ENCODE measurements at regions not wholly inside any gene's neighbourhood (a gene's known extent, or its start where the extent isn't known, plus 50 kb on each side); places are given as distances from the start of the nearest gene placed in this dataset.

GRCh38 chr4:27187786-27188185, 327.1 kb downstream of the STIM2 start:
- no peak for DNase-seq

- no peak for DNase-seq
Measured at GRCh38 chr4:27189683-27190082, 329.0 kb downstream of the STIM2 start.

DNA sequence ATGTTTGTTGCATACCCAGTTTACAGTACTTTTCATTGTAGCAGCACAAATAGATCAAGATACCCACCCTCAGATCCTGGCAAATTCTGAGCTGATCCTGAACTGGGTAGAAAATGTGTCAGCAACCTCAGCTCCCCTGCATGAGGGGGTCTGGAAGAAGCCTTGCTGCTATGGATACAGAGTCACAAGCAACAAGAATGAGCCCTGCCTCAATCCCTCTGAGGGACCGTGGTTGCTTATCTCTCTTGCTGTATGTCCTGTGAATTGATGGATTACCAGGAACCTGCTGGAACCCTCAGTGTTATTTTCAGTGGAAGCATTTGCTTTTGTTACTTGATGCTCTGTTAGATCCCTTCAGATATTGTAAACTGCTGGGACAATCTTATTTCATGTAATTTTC, 331.0 kb downstream of the STIM2 start:
- no peak for DNase-seq

DNA sequence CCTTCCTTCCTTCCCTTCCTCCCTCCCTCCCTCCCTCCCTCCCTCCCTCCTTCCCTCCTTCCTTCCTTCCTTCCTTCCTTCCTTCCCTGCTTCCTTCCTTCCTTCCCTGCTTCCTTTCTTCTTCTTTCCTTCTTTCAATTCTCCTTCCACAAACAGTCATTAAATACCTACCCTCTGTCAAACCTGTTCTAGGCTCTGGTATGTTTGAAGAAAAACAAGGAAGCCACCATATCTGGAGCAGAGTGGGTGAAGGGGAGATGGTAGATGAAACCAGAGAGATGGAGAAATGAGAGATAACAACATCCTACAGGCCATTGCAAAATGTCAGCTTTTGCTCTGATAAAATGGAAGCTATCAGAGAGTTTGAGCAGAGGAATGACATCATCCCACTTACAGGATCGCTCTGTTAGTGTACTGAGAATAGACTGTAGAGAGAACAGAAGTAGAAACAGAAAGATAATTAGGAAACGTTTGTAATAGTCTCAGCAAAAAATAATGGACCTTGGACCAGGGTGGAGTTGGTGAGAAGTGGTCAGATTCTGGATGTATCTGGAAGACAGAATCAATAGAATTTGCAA, 334.0 kb downstream of the STIM2 start:
- no peak for DNase-seq

GRCh38 chr4:27198246-27198645, 337.6 kb downstream of the STIM2 start:
- DNase-seq, result no peak

DNA sequence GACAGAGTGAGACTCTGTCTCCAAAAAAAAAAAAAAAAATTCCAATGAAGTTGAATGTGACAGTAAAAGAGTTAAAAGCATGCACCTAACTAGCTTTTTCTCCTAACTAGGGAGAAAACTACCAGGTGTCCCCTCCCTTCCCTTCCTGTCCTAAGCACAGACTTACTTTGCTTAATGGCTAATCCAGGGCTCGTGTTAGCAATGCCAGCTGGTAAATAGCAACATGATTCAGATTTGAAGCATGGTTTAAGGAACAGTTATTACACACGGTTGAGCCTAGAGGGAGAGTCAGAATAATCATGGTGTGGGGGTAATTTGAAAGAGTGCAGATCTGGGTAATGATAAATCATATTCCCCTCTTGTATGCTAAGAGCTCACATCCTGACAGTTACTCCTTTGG, 338.3 kb downstream of the STIM2 start:
- DNase-seq, result no peak

DNA sequence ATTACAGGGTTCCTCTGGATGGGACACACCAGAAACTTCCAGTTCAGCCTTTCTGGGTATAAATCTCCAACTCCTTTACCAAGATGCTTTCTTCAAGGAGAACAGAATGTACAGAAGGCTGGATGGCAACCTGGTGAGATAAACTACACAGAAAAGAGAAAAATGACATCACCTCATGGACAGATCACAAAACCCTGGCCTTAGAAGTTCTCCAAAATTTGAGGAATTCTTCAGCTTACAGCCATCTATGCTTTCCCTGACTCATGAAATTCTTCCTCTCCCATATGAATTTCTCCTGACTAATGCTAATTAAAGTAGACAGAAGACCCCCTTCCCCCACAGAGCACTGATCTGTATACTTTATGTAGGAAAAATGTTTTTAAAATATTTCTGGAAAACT, 345.4 kb downstream of the STIM2 start:
- no peak for DNase-seq

DNA sequence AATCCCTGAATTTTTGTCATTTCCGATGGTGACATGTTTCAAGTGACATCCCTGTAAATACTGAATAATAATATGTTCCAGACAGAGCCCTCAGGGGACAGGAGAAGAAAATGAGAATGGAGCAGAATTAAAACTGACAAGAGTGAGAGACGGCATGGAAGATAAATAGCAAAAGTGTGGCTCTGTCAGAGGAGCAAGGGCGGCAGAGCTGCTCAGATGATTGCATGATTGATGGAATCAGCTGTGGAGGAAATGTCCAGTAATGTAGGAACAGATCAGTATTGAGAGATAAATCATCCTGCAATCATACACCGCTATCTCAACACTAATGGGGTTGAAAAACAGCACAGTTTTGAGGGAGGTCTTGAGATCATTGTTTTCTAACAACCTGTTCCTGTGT, 350.3 kb downstream of the STIM2 start:
- no peak for DNase-seq

GRCh38 chr4:27214010-27214409, 353.4 kb downstream of the STIM2 start:
- no peak for DNase-seq

GRCh38 chr4:27215220-27215826, 354.7 kb downstream of the STIM2 start:
- DNase-seq, result no peak

GRCh38 chr4:27217261-27217769, 356.7 kb downstream of the STIM2 start:
- no peak for DNase-seq

- no peak for DNase-seq
Measured at GRCh38 chr4:27218013-27218412, 357.4 kb downstream of the STIM2 start.

GRCh38 chr4:27223326-27223725, 362.7 kb downstream of the STIM2 start:
- no peak for DNase-seq

DNA sequence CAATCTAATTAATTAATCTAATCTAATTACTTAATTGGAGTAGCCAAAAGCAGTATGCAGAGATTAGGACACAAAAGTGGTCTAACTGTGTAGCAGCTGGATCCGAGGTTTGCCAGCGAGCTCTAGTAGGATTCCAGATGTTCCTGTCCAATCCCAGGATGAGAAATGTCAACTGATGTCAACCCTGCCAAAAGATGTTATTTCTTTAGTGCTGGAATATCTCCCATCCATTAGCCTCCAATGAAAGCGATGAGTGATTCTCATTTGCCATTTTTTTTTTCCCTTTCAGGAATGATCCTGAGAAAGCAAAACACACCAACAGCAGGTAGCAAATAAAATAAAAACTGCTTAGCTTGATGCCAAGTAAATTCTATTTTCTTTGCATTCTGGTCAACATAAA, 372.9 kb downstream of the STIM2 start:
- no peak for DNase-seq

DNA sequence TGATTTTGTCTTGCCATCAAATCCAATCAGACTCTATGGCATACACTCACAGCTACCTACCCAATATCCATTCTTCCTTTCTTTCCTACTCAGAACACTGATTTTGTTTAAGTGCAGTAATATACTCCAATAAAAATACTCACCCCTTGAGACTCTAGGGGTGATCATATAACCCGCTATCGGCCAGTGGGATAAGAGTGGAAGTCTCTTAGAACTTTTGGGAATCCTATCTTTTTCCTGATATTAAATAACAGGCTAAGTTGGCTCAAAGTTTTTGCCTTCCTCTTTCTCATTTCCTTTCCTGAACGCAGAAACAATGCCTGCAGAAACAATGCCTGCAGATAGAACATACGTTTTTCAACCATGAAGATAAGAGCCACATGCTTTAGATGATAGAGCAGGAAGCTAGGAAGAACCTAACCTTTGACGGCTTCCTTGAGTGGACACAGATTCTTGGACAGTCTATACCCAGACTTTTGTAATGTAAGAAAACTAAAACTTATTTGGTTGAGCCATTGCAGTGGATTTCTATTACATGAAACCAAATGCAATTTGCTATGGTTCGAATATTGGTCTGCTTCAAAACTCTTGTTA, 373.8 kb downstream of the STIM2 start:
- no peak for DNase-seq

- no peak for DNase-seq
Measured at GRCh38 chr4:27239641-27240040, 379.0 kb downstream of the STIM2 start.

DNA sequence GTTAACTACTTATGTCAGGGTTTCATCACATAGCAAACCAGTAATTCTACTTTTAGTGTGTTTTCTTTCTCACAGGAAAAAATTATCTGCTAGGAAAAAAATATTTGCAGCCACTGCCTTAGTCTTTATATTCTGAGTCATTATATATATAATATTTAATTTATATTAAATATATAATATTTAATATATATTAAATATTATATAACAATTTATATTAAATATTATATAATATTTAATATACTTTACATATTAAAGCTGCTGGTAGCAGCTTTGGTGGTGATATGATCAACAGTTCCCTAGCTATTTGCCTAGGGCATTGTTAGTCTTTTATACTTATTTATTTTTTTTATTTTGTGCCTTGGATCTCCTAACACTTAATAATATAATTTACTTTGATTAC, 381.6 kb downstream of the STIM2 start:
- no peak for DNase-seq

- DNase-seq, result no peak
Measured at GRCh38 chr4:27245216-27245615, 384.6 kb downstream of the STIM2 start.

DNA sequence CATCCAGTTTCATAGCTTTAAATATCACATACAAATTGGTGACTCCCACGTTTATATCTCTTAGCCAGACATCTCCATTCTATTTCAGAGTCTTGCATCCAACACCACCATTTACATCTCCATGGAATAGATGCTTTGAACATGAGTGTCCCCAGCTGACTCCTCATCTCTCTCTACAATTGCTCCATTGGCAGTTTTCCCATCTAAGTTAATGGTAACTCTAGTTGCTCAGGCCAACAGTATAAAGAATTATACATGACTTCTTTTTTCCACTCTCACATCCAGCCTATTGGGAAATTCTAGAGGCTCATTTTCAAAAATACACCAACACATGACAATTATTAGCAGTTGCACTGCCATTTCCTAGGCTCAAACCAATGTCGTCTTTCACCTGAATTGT, 388.2 kb downstream of the STIM2 start:
- DNase-seq, result no peak

GRCh38 chr4:27251771-27252170, 391.1 kb downstream of the STIM2 start:
- no peak for DNase-seq

- no peak for DNase-seq
Measured at GRCh38 chr4:27267339-27267969, 406.8 kb downstream of the STIM2 start.

DNA sequence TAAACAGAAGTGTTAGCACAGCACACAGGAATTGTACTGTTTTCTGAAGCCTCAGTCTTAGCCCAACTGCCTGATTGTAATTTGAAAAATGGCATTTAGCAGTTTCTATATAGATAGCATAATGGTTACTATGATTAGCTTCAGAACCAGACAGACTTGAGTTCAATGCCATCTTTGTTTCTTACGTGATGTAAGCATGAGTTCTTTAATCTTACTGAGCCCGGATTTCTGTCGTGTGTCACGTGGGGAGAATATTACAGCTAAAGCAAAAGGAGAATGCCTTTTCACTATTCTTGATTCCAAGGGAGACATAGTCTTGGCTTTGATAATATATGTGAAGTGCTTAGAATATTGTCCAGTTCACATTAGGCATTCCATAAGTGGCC, 407.3 kb downstream of the STIM2 start:
- DNase-seq, result no peak

GRCh38 chr4:27270435-27270834, 409.8 kb downstream of the STIM2 start:
- no peak for DNase-seq

DNA sequence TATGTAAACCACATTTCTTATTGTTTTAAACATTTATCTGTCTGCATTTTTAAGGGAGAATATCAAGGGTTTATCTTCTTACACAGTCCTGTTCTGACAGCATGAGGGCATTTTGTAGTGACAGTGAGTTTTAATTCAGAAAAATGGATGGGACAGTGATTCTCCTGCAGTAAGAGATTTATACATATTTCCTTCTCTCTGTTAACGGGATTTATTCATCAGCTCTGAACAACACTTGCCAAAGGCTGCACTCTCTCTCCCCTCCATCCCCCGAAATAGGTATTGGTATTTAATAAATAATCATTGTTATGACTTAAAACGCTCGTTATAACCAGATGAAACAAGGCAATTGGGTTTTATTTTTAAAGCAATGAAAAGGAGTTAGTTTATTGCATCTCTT, 410.9 kb downstream of the STIM2 start:
- DNase-seq, result no peak
